Tibial artery (tissue), 4 donors: ENCODE measurements at regions not wholly inside any gene's neighbourhood (a gene's known extent, or its start where the extent isn't known, plus 50 kb on each side); places are given as distances from the start of the nearest gene placed in this dataset.
"Not testable (repeated sequence)": the region's sequence is repeated elsewhere in the genome, so short reads cannot be mapped to it uniquely, and the experiment has no call there.

Experiments used
- DNase-seq, 2 donors: peaks; one replicate each; pipeline ENCODE4 v3.0.0-alpha.2; 2019
- H3K27ac ChIP-seq, 2 donors: fragments of 200-600 bp; sonication (generic) in 1 of 2; 1 replicate in 1 of 2; 2 replicates in 1 of 2; pipeline ENCODE4 v1.5.1; 2018 to 2019; ENCODE audit warnings: mild to moderate bottlenecking in 1 of 2
- H3K27me3 ChIP-seq, 2 donors: fragments of 200-600 bp; sonication (generic) in 1 of 2; one replicate each; pipeline versions ENCODE4 v1.5.1 to v1.6.0; 2016 to 2019
- H3K36me3 ChIP-seq, 3 donors: fragments of 200-600 bp; sonication (generic) in 2 of 3; one replicate each; pipeline ENCODE4 v1.5.1; 2016 to 2019; ENCODE audit warnings: mild to moderate bottlenecking in 2 of 3
- H3K4me1 ChIP-seq, 4 donors: fragments of 200-600 bp; sonication (generic) in 2 of 4; 1 replicate in 3 of 4; 2 replicates in 1 of 4; pipeline ENCODE4 v1.5.1; 2016 to 2019
- H3K4me3 ChIP-seq, 2 donors: fragments of 200-600 bp; sonication (generic) in 1 of 2; 1 replicate in 1 of 2; 2 replicates in 1 of 2; pipeline ENCODE4 v1.5.1; 2018 to 2019; ENCODE audit warnings: mild to moderate bottlenecking in 2 of 2
- H3K9me3 ChIP-seq, 3 donors: fragments of 200-600 bp; sonication (generic) in 1 of 3; one replicate each; pipeline ENCODE4 v1.5.1; 2016 to 2019
- CTCF ChIP-seq, 2 experiments: fragments of 200-600 bp in 1 of 2; fragments of 450-650 bp in 1 of 2; IDR thresholded peaks; one replicate each; pipeline ENCODE4 v1.5.1; 2017 to 2019; ENCODE audit warnings: antibody characterized with exemption in 2 of 2, mild to moderate bottlenecking in 1 of 2, moderate library complexity in 1 of 2
- intact Hi-C: fragments of 100-400 bp; cut with DNase I; formaldehyde crosslinking; loops from one replicate; pipeline ENCODE4 v1.15.0; 2023; ENCODE audit warnings: low total_unique reads

- Histone ChIP-seq H3K4me1 (peaks cover 10 to 50% (median 34%) of the 10 kb centered on the region in 4 donors), H3K4me3 (no peak overlapping the region), H3K36me3 (no peaks in the 10 kb centered on the region), H3K27ac (no peak overlapping the region), H3K9me3 (no peaks in the 10 kb centered on the region), H3K27me3 (no peaks in the 10 kb centered on the region)
- intact Hi-C loops = no loop called here
- DNase-seq = no peak
- TF ChIP-seq CTCF (IDR thresholded peaks at IDR 0.05) = no peak
Measured at GRCh38 chr16:85229869-85230462, 117.7 kb upstream of the CIBAR2 start.

GRCh38 chr16:85230764-85231383 is 118.6 kb upstream of the CIBAR2 start:
- intact Hi-C loops, H3K9me3 ChIP-seq, H3K27me3 ChIP-seq, H3K36me3 ChIP-seq, H3K27ac ChIP-seq, H3K4me3 ChIP-seq, DNase-seq: not testable (repeated sequence)
- peaks cover 12 to 59% (median 43%) of the 10 kb centered on the region in 4 donors for H3K4me1 ChIP-seq

- DNase-seq = peak in 1 of 2 donors; percentile 84
- no peaks in the 10 kb centered on the region for H3K9me3 ChIP-seq
- no peaks in the 10 kb centered on the region for H3K27me3 ChIP-seq
- no peak for TF ChIP-seq CTCF (IDR thresholded peaks at IDR 0.05)
- H3K4me1 ChIP-seq = peaks cover 12 to 70% (median 52%) of the 10 kb centered on the region in 4 donors
- intact Hi-C loops = no loop called here
- peak overlapping the region; percentile 52 to 60 for H3K27ac ChIP-seq
- H3K36me3 ChIP-seq = no peaks in the 10 kb centered on the region
- no peak overlapping the region for H3K4me3 ChIP-seq
Measured at GRCh38 chr16:85231959-85232358, 119.7 kb upstream of the CIBAR2 start.

- Histone ChIP-seq H3K4me3 (no peak overlapping the region), H3K36me3 (no peaks in the 10 kb centered on the region), H3K4me1 (peaks cover 12 to 74% (median 56%) of the 10 kb centered on the region in 4 donors), H3K9me3 (no peaks in the 10 kb centered on the region), H3K27me3 (no peaks in the 10 kb centered on the region), H3K27ac (peak overlapping the region; percentile 52 to 60)
- no peak for TF ChIP-seq CTCF (IDR thresholded peaks at IDR 0.05)
- intact Hi-C loops = no loop called here
- DNase-seq = no peak
Measured at GRCh38 chr16:85232369-85233142, 120.3 kb upstream of the CIBAR2 start.

GRCh38 chr16:85233516-85233915 is 121.2 kb upstream of the CIBAR2 start:
- peaks cover 12 to 74% (median 60%) of the 10 kb centered on the region in 4 donors for H3K4me1 ChIP-seq
- no peaks in the 10 kb centered on the region for H3K27me3 ChIP-seq
- no peak for TF ChIP-seq CTCF (IDR thresholded peaks at IDR 0.05)
- no peak for DNase-seq
- H3K36me3 ChIP-seq = no peaks in the 10 kb centered on the region
- no peaks in the 10 kb centered on the region for H3K9me3 ChIP-seq
- peak overlapping the region in 1 of 2 donors; percentile 73 for H3K27ac ChIP-seq
- no peak overlapping the region for H3K4me3 ChIP-seq
- intact Hi-C loops = no loop called here
